Stimulated activated CD4-positive, alpha-beta T cell treated with anti-CD3 and anti-CD28 coated beads, Interleukin-12 subunit alpha, Interleukin-12 subunit beta, amount 100 ng/mL, for 24 hours (primary cell): ENCODE measurements at regions not wholly inside any gene's neighbourhood (a gene's known extent, or its start where the extent isn't known, plus 50 kb on each side); places are given as distances from the start of the nearest gene placed in this dataset.
"Not testable (repeated sequence)": the region's sequence is repeated elsewhere in the genome, so short reads cannot be mapped to it uniquely, and the experiment has no call there.

Source experiments
- DNase-seq, 2 experiments: peaks; one replicate each; pipeline ENCODE4 v3.0.0-alpha.2; 2020; ENCODE audit warnings: low read depth in 2 of 2

DNA sequence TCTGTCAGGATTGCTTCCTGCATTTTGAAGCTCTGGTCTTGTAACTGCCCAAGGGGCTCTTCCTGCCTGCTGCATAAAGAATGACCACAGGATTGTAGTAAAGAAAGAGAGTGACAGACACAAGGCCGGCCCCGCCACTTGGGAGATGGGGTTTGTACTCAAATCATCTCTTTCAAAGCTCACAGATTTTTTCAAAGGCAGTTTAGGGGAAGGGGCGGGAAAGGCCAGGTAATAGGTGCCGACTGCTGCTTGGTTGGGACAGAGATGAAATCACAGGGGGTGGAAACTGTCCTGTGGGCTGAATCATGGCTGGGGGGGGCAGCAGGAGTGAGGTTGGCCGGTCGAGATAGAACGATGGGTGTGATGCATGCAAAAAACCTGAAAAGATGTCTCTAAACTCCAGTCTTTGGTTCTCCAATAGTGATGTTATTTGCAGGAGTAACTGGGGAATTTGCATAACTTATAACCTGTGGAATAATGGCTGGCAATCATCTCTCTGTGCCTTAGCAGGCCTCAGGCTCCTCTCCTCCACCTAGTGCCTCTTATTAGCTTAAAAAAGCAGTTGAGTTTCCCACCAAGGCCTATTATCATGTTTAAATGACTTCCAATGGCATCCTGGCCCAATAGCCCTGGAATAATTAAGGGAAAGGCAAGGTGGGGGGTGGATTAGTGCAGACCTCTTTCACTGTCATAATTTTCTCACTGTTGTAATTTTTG, 778.4 kb upstream of the FRG1 start:
- DNase-seq: no peak

DNA sequence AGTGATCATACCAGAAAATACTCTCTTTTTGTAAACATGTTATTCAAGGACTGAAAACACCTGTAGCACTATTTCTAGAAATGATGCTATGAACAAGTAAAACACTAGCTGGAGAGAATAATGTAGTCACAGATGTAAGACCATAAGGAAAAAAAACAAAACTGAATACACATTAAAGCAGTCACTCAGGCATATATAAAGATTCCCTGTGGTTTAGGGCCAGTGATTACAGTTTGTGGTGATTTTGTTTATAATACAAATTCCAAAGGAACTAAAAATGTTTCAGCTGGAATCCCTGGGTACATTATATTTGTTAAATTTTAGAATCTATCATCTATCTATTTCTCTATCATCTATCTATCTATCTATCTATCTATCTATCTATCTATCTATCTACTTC, 777.8 kb upstream of the FRG1 start:
- DNase-seq: no peak

DNA sequence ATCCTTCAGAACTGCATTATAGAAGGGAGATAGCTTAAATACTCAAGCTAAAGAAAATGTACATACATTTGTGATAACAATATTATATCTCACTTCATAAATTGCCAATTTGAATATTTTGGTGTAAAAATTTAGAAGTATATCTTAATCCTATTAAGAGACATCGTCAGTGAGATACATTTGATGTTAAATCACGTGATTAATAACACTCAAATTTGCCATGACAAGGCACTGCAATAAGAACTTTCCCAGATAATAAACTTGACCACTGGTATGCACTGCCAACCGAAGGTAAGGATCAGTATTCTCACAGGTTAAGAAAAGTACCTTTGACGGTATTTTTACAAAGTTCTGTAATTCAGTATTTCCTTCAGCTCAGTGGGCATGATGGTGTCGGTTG, 764.7 kb upstream of the FRG1 start:
- DNase-seq: no peak

DNA sequence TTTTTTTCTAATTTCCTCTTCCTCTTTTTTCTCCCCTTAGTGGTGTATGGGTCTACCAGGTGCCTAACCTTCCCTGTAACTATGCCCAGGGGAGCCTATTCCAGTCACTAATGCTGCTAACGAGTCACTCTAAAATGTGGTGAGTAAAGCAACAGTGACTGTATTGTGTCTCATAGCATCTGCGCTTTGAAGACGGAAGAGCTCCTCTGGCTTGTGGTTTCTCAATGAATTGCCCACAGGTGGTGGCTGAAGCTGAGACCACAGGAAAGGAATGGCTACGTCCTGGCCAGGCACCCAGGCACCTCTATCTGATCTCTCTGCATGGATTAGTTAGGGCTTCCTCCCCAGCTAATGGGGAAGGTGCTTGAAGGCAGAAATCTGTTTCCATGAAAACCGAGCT, 763.5 kb upstream of the FRG1 start:
- no peak for DNase-seq

DNA sequence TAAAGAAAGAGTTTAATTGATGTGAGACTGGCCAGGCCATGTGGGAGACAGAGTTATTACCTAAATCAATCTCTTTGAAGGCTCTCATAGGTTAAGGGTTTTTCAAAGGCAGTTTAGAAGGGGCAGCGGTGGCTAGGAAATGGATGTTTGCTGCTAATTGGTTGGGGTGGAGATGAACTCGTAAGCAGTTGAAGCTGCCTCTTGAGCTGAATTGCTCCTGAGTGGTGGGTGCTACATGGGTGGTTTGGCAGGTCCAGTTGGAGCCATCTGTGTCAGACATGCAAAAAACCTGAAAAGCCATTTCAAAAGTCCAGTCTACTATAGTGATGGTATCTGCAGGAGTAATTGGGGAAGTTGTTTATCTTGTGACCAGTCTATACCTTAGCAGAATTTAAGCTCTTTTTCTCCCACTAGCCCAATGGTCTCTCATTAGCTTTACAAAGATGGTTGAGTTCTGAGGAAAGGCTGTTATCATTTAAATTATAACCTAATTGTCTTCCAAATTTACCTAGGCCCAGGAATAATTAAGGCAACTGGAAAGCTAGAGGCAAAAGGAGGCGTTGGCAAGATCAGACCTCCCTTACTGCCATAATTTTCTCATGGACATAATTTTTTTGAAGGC, 762.4 kb upstream of the FRG1 start:
- no peak for DNase-seq

DNA sequence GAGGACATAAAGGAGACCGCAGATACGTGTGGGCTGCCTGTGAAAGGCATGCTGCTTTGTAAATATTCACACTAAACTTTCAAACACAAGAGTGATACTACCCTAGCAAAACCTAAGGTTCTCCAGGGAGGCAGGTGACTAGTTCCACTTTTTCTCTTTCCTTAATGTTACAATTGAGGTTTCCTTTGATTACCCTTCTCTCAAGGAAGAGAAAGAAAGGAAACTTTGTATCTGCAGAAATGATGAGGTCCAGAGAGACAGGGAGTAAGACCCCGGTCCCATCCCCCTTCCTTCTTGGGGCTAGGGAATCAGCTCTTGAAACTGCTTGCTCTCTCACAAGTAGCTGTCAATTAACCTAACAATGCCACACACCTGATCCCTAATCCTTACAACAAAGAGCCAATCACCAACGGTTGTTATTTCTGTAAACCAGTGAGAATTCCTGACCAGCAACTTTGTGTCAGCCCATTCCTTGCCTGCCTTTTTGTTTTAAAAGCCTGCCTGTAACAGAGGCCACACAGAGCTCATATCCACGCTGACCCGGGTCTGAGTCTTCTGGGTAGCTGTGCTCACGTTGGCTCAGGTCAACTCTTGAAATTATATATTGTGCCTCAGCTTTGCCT, 754.8 kb upstream of the FRG1 start:
- no peak for DNase-seq

DNA sequence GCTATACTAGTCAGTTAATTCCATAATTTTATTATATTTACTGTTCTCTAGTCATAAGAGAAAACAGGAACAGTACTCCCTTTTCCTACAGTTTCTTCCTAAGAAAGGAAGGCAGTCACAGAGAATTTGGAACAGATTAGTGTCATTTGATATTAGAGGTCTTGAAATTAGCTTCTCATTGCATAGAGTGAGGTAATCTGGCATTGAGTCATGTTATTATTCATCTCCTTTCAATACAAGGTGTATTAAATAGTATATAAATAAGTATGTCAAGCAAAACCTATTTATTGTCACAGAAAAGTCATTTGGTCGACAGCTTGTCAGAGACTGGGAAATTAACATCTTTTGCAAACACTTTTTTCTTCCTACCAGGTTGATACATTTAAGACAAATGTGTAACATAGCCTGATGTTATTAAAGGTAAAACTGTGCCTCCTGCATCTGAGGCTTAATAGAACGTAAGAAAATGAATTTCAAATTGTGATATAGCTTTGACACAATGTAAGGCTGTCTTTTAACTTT, 753.1 kb upstream of the FRG1 start:
- DNase-seq: no peak

DNA sequence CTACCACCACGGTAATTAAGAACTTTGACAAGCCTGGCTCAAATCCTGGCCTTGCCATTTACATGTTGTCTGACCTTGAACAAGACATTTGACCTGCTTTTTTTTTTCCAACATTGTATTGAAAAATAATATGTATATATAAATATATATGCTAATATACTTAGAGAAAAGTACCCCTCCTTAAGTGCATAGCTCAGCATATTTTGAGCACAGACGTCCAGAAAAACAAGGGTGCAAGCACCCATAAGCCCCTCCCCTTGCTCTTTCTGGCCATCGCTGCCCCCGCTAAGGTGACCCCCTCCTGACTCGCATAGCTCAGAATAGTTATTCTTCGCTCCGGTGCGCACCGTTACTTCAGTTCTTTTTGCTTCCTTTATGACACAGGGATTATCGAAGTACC, 742.0 kb upstream of the FRG1 start:
- no peak for DNase-seq

DNA sequence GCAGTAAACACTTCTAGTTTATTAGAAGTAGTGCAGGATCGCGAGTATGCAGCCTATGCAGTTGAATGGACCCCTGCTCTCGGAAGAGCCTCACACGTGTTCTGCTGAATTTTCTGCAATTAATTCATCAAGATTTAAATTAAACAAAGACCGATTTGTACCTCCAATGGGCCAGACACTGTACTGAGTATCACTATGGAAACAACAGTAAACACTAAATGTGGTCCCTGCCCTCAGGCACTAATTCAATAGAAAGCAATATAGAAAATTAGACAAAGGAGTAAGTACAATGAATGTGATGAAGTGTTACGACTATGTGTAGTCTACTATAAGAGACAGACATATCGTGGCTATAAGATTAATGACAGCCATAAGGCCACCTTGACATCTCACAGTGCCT, 740.3 kb upstream of the FRG1 start:
- DNase-seq: no peak

DNA sequence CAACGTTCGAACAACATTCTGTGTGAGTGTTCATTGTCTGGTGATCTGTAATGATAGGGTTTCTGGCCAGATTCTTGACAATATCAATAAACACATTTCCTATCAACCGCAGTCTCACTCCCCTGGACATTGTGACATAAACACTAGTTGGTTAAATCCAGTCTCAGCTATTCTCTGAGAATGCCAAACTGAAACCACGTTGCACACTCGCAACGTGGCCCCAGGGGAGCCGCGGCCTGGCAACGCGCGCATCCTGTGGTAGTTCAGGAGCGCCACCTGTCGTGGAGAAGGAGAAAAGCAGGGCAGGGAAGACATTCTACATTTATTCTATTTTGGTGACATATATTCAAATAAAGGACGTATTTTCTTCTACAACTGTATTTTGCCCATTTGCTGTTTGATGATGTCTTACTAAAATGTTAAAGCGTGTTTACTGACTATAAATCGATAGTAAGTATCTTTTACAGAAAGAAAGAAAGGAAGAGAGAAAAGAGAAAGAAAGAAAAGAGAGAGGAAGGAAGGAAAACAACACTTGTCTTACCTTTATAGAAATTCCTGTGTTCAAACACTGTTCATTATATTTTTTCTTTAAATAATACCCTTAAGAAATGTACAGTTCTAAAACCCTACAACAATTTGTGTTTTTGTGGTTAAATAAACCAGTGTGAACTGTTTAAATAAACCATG, 738.3 kb upstream of the FRG1 start:
- peak in 1 of 2 experiments; percentile 5 for DNase-seq

DNA sequence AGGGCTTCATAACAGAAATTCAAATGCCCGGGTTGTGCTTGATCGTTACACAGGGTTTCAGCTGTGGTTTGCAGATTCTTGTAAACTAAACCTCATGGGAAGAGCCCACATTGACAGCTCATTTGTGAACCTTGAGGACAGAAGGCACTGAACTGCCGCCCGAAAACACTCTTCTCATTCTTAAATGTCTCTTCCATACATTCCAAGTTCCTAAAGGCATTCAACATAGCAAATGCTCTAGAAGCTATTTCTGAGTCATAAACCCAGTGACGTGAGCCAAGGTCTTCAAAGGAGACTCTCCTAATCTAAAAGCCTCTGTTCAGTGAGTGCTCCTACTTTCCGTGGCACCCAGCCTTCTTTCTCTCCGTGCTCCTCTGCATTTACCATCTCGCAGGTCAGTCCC, 737.8 kb upstream of the FRG1 start:
- DNase-seq: no peak

DNA sequence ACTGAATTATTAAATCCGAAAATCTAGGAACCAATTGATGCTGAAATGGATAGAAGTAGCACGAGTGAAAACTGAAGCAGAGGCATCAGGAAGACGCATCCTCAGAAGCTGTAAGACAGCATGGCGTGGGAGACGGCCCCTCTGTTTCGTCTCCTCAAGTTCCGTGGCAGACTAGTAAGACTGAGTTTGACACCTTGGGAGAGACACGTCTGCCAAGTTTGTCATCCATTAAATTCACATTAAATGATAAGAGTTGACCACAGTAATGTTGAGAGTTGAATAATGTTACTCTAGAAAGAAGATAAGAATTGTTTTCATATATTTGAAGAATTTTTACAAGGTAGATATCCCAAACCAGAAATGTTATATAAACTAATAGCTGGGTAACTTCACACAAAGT, 736.1 kb upstream of the FRG1 start:
- DNase-seq: no peak

DNA sequence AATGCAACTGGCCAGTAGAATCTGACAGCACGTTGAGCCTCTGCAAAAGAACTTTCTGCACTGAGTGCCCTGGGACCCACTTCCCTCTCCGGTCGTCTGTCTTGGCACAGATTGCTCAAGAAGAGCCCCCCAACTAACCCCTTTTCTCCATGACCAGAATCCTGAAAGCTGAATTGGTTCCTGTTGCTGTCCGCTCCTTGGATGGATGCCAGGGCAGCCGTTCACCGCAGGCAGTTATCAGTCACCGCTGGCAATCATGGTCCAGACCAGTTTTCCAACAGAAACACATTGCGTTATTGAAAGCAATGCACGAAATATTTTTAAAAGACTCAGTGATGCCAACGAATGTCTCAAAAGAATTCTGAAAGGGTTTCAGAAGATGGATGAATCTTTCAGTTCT, 733.7 kb upstream of the FRG1 start:
- no peak for DNase-seq

DNA sequence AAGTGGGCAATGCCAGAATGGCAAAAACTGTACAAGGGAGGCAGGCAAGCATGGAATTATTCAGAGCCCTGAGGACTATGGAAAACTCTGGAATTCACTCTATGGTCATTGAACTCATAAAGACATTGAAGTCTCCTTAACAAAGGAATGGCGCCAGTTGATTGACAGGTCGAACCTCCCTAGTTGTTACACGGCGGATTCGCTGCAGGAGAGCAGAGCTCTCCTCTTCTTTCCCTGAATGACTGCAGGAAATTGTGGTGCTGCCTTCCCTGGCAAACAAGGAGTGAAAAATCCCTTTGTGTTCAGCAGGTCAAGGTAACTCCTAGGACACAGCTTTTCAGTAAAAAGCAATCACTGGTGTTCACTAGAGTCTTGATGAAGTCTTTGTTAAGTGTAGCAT, 732.8 kb upstream of the FRG1 start:
- DNase-seq: no peak

DNA sequence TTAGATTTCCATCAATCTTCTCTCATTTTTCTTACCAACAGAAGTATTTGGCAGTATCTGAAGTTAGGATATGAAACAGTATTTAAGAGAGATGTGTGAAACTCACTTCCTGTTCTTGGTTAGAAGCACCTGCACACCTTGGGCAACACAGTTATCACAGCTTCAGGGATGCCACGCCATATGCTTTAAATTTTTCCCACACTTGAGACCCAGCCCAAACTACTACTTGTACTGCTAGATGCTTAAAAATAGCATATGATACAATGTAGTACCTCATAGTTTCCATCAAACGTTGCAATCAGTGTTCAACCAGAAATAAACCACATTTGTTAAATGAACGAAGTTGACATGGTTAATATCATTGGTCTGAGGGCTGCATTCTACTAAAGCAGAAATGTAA, 725.1 kb upstream of the FRG1 start:
- DNase-seq: no peak

DNA sequence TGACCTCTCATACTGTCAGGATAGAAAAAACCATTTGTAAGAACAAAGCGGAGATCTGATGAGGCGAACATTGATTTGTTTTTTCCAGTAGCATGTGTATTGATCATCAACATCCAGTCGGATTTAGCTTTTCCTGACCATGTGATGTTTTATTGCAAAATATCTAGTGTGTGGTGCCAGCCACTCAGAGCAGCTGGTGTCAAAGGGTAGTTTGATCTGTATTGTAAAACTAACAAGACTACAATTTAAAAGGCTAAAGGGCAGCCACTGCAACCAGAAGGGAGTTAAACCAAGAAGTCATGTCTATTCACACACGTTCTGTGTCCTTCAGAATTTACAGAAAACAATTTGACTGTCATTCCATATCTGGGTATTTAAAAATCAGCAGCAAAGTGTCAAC, 719.0 kb upstream of the FRG1 start:
- no peak for DNase-seq

DNA sequence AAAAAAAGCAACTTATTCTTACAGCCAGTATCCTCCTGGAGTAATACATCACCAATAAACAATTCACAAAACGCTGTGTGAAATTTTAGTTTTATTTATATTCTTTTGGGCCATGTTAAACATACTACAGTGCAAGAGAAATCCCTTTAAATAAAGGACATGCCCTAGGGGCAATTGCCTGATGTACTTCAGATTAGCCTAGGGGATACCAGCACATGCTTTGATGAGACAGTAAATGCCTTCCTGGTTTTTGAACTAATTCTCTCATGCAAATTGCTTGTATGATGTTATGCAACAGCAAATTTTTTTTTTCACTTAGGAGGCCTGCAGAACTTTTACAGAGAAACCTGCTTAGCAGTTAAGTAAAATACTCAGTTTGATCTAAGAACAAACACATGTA, 711.9 kb upstream of the FRG1 start:
- no peak for DNase-seq

DNA sequence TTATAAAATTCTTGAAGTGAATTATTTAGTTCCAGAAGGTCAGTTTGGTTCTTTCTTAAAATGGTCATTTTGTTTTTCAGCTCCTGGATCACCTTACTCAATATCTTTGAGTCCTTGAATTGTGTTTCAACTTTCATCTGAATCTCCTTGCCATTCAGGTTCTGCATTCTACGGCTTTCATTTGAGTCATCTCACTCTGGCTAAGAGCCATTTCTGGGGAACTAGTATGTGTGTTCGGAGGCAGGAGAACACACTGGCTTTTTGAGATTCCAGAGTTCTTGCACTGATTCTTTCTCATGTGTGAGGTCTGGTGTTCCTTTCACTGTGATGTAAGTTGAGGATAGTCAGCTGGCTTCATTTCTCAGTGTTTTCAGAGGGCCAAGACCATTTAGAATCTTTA, 708.4 kb upstream of the FRG1 start:
- DNase-seq: no peak

DNA sequence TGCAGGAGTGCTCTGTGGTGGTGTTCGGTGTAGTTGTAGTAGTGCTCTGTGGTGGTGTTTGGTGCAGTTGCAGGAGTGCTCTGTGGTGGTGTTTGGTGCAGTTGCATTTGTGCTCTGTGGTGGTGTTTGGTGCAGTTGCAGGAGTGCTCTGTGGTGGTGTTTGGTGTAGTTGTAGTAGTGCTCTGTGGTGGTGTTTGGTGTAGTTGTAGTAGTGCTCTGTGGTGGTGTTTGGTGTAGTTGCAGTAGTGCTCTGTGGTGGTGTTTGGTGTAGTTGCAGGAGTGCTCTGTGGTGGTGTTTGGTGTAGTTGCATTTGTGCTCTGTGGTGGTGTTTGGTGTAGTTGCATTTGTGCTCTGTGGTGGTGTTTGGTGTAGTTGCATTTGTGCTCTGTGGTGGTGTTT, 706.9 kb upstream of the FRG1 start:
- DNase-seq: not testable (repeated sequence)

DNA sequence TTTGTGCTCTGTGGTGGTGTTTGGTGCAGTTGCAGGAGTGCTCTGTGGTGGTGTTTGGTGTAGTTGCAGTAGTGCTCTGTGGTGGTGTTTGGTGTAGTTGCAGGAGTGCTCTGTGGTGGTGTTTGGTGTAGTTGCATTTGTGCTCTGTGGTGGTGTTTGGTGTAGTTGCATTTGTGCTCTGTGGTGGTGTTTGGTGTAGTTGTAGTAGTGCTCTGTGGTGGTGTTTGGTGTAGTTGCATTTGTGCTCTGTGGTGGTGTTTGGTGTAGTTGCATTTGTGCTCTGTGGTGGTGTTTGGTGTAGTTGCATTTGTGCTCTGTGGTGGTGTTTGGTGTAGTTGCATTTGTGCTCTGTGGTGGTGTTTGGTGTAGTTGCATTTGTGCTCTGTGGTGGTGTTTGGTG, 705.7 kb upstream of the FRG1 start:
- not testable (repeated sequence) for DNase-seq

DNA sequence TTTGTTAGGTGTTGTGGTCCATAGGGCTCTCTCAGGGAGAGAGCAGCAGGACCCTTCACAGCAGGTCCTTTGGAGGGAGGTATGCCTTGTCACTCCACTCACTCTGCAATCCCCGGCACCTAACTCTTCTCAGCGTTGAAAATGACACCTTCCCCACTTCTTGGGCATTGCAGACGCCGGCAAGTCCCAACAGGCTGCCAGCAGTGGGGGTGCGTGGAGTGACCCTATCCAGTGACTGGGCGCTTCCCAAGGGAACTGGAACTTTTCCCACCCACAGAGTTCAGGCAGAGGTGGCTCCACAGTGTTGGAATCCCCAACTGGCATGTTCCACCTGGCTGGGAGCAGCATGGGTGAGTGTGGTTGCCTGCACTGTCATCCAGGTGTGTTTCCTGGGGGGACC, 705.1 kb upstream of the FRG1 start:
- no peak for DNase-seq

DNA sequence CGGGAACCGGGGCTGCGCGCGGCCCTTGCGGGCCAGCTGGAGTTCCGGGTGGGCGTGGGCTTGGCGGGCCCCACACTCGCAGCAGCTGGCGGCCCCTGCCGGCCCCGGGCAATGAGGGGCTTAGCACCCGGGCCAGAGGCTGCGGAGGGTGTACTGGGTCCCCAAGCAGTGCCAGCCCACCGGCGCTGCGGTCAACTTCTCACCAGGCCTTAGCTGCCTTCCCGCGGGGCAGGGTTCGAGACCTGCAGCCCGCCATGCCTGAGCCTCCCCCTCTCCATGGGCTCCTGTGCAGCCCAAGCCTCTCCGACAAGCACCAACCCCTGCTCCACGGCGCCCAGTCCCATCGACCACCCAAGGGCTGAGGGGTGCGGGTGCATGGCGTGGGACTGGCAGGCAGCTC, 704.4 kb upstream of the FRG1 start:
- DNase-seq: not testable (repeated sequence)

DNA sequence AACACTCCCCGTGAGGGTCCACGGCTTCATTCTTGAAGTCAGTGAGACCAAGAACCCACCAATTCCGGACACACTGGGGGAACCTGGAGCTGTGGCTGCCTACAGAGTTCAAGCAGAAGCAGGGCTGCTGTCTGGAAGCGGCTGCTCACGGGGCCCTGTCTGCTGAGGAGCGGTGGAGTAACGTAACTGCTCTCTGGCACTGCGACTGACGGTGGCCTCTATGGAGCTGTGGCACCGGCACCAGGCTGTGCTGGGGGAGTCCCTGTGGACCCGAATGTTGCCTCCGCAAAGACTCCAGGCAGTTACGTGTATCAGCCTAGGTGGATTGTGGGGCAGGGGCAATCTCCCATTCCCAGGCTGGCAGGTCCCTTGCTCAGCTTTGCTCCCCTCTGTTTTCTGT, 703.3 kb upstream of the FRG1 start:
- DNase-seq: no peak
